Frontal cortex (tissue), 3 donors: ENCODE measurements at regions not wholly inside any gene's neighbourhood (a gene's known extent, or its start where the extent isn't known, plus 50 kb on each side); places are given as distances from the start of the nearest gene placed in this dataset.

Source experiments
- DNase-seq, 2 donors: peaks; one replicate each; pipeline ENCODE4 v3.0.0; 2012; ENCODE audit warnings: low spot score in 2 of 2
- FAIRE-seq: peaks from 2 replicates; lab custom pipeline; 2012; peaks lifted over from hg19 to GRCh38; lab: Jason Lieb, UNC
- donor health status: control.
- donor health status: control.
- donor health status: control.

DNA sequence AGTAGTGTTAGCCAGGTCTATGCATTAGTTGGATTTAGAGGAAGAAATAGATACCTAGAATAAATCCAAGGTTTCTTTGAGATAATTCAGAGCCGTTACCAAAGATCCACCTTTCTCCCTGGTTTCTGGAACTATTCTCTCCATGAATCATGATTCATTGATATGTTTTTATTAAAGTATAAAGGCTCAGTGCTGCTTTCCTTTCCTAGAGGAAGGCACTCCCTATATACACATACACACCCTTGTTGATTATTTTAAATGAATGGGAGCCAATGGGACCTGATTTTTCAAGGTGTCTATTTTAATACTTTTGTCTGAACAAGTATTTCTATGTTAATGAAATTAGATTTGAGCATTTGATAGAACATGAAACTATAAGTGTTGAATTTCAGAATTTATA, 146.8 kb upstream of the SPRY1 start:
- DNase-seq = no peak
- no peak for FAIRE-seq

DNA sequence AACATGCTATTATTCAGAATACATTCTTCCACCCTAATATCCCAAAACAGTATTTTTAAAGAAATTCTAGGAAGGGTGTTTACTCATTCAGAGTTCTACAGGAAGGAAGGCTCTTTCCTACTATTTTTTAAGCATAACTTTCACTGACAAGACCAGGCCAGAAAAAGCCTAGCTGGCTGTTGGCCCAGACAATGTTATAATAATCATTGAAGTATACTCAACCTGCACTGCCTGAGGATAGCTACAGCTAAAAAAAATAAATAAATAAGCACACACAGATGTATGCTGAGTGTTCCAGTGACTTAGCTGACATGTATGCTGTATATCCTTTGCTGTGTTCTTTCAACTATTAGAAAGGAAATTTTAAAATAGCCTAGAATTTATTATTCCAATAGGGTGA, 145.8 kb upstream of the SPRY1 start:
- FAIRE-seq (no peak), DNase-seq (no peak)

DNA sequence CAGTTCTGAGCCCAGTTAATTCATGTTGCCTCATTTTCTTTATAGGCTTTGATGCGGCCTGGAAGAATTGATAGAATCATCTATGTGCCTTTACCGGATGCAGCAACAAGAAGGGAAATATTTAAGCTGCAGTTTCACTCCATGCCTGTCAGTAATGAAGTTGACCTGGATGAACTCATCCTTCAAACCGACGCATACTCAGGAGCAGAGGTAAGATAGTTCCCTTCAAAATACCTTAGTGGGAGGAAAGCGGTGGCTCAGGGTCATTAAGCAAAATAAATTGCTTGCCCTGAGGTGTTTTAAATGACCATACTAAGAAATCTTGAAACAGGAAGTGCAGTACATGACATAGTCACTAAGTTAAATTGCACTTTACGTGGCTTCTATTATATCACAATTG, 140.6 kb upstream of the SPRY1 start:
- FAIRE-seq = no peak
- no peak for DNase-seq

DNA sequence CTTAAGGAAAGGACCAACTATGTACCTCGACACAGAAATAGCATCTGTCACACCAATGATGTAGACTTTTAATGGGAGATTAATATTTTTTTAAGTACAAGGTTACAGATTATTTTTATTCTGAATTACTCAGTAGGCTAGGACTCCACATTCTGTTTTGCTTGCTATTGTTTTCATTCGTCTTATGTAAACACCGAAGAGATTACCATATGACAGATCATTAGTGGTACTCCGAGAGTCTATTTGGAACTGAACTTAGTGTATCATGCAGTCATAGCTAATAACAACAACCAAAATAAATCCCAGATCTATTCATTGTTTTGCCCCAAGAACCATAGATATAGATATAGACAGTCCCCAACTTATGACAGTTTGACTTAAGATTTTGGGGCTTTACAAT, 139.7 kb upstream of the SPRY1 start:
- FAIRE-seq (no peak), DNase-seq (no peak)

DNA sequence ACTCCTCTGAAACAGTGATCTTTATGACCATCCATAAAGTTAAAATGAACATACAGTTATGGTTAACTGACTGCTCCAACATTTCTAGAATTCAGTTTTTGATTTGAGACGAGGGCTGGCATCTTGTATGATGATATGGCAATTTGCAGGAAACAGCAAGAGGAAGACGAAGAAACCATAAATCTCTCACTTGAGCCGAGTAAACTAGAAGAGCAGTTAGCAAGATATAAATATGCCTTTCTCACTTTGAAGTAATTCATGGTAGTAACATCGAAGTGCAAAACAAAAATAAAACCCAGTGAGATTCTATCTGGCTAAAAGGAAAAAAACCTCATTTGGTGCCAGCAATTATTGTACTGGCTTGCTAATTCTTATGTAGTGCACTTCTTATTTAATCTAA, 139.0 kb upstream of the SPRY1 start:
- no peak for DNase-seq
- no peak for FAIRE-seq

- no peak for DNase-seq
- no peak for FAIRE-seq
These were observed 136.6 kb upstream of the SPRY1 start for GRCh38 chr4:123259676-123260646.

GRCh38 chr4:123260653-123261052, 135.9 kb upstream of the SPRY1 start:
- FAIRE-seq (no peak), DNase-seq (no peak)

GRCh38 chr4:123262080-123262479, 134.5 kb upstream of the SPRY1 start:
- DNase-seq (no peak), FAIRE-seq (no peak)

DNA sequence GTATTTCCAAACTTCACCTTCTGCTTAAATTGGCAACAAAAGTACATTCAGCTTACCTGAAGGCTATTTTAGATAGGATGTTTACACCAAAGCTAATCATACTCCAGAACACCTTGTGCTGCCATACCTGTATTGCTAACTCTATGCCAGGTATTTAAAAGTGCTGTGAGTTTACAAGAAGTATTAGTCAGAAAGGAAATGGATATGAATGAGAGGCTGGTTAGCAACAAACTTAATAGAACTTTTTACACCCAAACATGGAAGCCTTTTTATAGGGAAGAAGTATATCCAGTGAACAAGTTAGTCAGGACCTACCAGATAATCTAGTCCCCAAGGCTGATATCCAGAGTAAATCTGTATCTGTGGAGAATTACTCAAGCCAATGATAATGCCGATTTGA, 131.2 kb upstream of the SPRY1 start:
- no peak for DNase-seq
- FAIRE-seq = no peak

DNA sequence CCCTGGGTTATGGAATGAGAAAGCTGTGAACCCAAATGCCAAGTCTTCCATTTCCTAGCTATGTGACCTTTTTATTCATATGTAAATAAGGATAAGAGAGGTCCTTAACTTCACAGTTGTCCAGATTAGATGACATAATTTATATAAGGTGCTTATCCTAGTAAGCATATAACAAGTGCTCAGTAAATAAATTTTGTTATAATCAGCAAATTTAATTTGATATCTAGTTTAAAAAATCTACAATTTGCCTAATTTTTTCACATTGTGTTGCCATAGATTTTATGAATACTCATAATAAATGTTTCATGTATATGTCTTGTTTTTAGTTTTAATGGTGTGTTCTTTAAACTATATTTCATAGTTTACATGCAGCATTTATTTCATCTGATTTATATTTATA, 130.4 kb upstream of the SPRY1 start:
- peak; percentile 69 for FAIRE-seq
- DNase-seq = no peak

GRCh38 chr4:123278755-123279154, 117.8 kb upstream of the SPRY1 start:
- DNase-seq (no peak), FAIRE-seq (no peak)

GRCh38 chr4:123283371-123283895, 113.2 kb upstream of the SPRY1 start:
- DNase-seq (no peak), FAIRE-seq (no peak)

DNA sequence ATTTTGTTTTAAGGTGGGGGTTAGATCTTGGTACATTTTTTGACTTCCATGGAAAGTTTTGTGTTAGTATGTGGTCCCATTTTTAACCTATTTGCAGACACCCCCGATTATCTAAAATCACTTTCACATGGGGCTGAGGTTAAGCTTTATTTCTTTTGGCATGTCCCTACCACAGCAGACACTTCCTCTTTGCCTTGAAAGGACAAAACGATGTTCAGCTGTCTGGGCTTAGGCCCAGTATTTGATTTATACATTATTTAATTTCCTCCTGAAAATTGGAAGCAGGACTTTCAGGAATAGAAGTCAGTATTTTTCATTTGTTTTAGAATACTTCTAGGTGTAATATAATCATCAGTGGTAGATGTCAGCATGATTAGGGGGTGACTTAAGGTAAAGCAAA, 112.4 kb upstream of the SPRY1 start:
- no peak for DNase-seq
- FAIRE-seq = no peak

GRCh38 chr4:123286903-123287466, 109.6 kb upstream of the SPRY1 start:
- no peak for DNase-seq
- no peak for FAIRE-seq

DNA sequence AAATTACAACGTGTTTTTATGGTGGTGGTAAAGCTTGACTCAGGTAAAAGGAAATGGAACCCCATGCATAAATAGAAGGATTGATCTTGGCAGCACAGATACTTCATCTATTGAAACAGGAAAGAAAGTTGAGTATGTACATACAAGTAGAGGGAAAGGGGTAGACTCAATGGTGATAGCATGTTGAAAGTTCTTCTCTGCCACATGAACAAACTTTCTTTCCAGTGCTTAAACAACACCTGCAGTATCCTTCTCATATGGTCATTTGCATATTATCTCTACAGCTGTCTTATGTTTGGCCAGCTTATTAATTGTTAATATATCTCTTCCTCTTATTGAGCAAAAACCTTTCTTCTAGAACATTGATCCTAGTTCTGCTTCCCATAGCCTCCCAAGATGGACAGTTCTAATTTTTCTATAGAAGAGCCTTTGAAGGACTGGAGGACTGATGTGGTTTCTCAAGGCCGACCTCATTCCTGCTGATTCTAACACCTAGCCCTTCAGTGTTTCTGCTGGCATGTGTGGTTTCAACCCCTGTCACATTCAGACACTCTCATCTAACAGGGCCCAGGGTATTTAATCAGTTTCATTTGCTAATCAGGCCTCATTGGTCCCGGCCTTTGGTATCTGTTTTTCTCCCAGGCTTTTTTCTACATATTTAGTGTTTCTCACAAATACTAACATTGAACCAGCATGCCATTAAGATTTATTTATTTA, 108.1 kb upstream of the SPRY1 start:
- no peak for DNase-seq
- no peak for FAIRE-seq

DNA sequence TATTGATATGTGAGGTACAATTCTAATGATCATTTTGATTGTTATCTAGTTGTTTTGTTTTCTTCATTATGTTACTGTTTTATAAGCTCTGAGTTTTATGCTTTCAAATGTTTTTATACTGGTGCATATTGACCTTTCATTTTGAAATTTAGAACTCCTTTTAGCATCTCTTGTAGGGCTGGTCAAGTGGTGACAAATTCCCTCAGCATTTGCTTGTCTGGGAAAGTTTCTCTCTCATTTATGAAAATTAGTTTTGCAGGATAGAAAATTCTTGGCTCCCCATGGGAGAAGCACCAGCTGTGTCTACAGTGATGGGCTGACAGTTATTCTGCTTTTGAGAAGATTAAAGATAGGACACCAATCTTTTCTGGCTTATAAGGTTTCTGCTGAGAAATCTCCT, 105.3 kb upstream of the SPRY1 start:
- DNase-seq (no peak), FAIRE-seq (no peak)

- FAIRE-seq (no peak), DNase-seq (no peak)
These were observed 98.8 kb upstream of the SPRY1 start for GRCh38 chr4:123297836-123298235.

- DNase-seq = no peak
- no peak for FAIRE-seq
These were observed 98.3 kb upstream of the SPRY1 start for GRCh38 chr4:123298261-123298660.

DNA sequence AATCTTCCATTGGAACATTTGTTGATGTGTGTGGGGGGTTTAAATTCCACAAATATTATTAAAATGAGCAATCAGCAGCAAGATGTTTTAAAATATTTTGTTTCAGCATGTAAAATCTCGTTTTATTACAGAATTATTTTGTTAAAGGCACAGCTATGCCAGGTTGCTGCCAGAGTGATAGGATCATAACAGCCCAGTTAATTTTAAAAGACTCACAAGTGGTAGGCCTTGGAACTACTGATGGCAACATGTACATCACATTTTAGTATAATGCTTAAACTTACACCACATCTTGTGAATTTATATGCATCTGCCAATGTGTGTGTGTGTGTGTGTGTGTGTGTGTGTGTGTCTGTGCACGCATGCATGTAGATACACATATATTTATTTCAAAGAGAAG, 97.8 kb upstream of the SPRY1 start:
- FAIRE-seq (no peak), DNase-seq (no peak)

- DNase-seq = no peak
- FAIRE-seq = no peak
These were observed 97.3 kb upstream of the SPRY1 start for GRCh38 chr4:123299212-123299691.
